HG03520 (cell line): ENCODE measurements at regions not wholly inside any gene's neighbourhood (a gene's known extent, or its start where the extent isn't known, plus 50 kb on each side); places are given as distances from the start of the nearest gene placed in this dataset.
"Not testable (repeated sequence)": the region's sequence is repeated elsewhere in the genome, so short reads cannot be mapped to it uniquely, and the experiment has no call there.

Source experiments
- ATAC-seq: cut with Tn5 transposase; IDR thresholded peaks from one replicate; pipeline ENCODE4 v1.9.1; 2021; ENCODE audit warnings: mild to moderate bottlenecking, moderate library complexity; ENCODE audit not compliant: unreplicated experiment

- ATAC-seq, result no peak
Observed at GRCh38 chr12:131333621-131334440, 377.1 kb upstream of the SFSWAP start.

- no peak for ATAC-seq
Observed at GRCh38 chr12:131334835-131335234, 376.1 kb upstream of the SFSWAP start.

- no peak for ATAC-seq
Observed at GRCh38 chr12:131335456-131335855, 375.4 kb upstream of the SFSWAP start.

GRCh38 chr12:131337861-131338260, 373.0 kb upstream of the SFSWAP start:
- not testable (repeated sequence) for ATAC-seq

GRCh38 chr12:131340616-131341210, 370.2 kb upstream of the SFSWAP start:
- no peak for ATAC-seq

GRCh38 chr12:131341608-131342007, 369.3 kb upstream of the SFSWAP start:
- ATAC-seq, result not testable (repeated sequence)

GRCh38 chr12:131343436-131343835, 367.5 kb upstream of the SFSWAP start:
- ATAC-seq, result not testable (repeated sequence)

GRCh38 chr12:131344715-131345520, 366.0 kb upstream of the SFSWAP start:
- not testable (repeated sequence) for ATAC-seq

- no peak for ATAC-seq
Observed at GRCh38 chr12:131345521-131346436, 365.1 kb upstream of the SFSWAP start.

- no peak for ATAC-seq
Observed at GRCh38 chr12:131346555-131347344, 364.1 kb upstream of the SFSWAP start.

GRCh38 chr12:131347345-131347714, 363.6 kb upstream of the SFSWAP start:
- no peak for ATAC-seq

GRCh38 chr12:131347732-131348131, 363.2 kb upstream of the SFSWAP start:
- no peak for ATAC-seq

GRCh38 chr12:131348231-131348630, 362.7 kb upstream of the SFSWAP start:
- ATAC-seq, result no peak

- no peak for ATAC-seq
Observed at GRCh38 chr12:131348646-131349045, 362.2 kb upstream of the SFSWAP start.

- no peak for ATAC-seq
Observed at GRCh38 chr12:131349397-131350127, 361.3 kb upstream of the SFSWAP start.

GRCh38 chr12:131350943-131351318, 360.0 kb upstream of the SFSWAP start:
- ATAC-seq, result no peak

GRCh38 chr12:131351319-131352028, 359.4 kb upstream of the SFSWAP start:
- no peak for ATAC-seq

- no peak for ATAC-seq
Observed at GRCh38 chr12:131352296-131352900, 358.5 kb upstream of the SFSWAP start.
